KOPT-K1 (cell line): ENCODE measurements at regions not wholly inside any gene's neighbourhood (a gene's known extent, or its start where the extent isn't known, plus 50 kb on each side); places are given as distances from the start of the nearest gene placed in this dataset.

ENCODE experiments used
- H3K27ac ChIP-seq: fragments of 200-600 bp; sonication (generic); 2 replicates; pipeline ENCODE4 v1.5.1; 2016; ENCODE audit warnings: antibody characterized with exemption, mild to moderate bottlenecking, low read depth, low read length; ENCODE audit not compliant: poor library complexity, severe bottlenecking
- H3K36me3 ChIP-seq: fragments of 200-600 bp; sonication (generic); 2 replicates; pipeline ENCODE4 v1.5.1; 2017; ENCODE audit warnings: antibody characterized with exemption, mild to moderate bottlenecking, low read length, moderate library complexity; ENCODE audit not compliant: insufficient read depth
- H3K9me3 ChIP-seq: fragments of 200-600 bp; sonication (generic); 2 replicates; pipeline ENCODE4 v1.5.1; 2017; ENCODE audit warnings: antibody characterized with exemption, low read length, mild to moderate bottlenecking; ENCODE audit not compliant: insufficient read depth, poor library complexity, severe bottlenecking

DNA sequence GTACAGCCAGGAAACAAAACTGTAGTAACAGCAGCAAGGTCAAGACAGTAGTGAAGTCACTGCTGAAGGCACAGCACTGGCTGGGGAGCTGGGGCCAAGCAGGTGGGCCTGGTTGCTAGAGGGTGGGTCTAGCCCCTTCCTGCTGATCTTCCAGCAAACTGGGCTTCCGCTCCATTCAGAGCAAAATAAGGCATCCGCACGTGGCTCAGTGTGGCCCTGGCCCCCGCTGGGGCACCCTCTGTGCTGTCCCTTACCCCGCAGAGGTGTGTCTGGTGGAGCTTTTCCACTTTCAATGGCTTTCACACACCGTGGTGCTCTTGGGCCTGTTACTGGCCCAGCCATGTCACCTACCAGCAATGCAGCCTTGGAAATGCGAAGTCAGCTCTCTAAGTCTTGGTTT is 162.4 kb upstream of the B3GAT1 start:
- H3K9me3 ChIP-seq: no peaks in the 10 kb centered on the region
- H3K36me3 ChIP-seq: no peaks in the 10 kb centered on the region
- H3K27ac ChIP-seq: no peak overlapping the region

DNA sequence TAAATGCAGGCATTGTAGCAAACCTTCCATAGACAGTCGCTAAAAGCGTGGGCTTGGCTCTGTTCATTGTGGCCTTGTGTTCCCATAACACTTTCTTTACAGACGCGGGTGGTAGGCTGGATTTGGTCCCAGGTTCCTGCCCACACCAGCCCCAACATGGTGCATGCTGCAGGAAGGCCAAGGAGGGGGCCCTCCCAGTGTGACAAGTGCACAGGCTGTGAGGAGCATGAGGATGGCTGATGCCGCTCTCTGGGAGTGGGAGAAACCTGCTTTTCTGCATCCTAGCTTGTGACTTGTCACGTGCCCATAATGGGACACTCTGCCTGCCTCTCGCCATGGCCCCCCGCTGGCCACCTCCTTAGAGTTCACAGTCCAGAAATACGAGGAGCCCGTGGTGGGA is 161.8 kb upstream of the B3GAT1 start:
- H3K9me3 ChIP-seq: no peaks in the 10 kb centered on the region
- H3K36me3 ChIP-seq: no peaks in the 10 kb centered on the region
- no peak overlapping the region for H3K27ac ChIP-seq

DNA sequence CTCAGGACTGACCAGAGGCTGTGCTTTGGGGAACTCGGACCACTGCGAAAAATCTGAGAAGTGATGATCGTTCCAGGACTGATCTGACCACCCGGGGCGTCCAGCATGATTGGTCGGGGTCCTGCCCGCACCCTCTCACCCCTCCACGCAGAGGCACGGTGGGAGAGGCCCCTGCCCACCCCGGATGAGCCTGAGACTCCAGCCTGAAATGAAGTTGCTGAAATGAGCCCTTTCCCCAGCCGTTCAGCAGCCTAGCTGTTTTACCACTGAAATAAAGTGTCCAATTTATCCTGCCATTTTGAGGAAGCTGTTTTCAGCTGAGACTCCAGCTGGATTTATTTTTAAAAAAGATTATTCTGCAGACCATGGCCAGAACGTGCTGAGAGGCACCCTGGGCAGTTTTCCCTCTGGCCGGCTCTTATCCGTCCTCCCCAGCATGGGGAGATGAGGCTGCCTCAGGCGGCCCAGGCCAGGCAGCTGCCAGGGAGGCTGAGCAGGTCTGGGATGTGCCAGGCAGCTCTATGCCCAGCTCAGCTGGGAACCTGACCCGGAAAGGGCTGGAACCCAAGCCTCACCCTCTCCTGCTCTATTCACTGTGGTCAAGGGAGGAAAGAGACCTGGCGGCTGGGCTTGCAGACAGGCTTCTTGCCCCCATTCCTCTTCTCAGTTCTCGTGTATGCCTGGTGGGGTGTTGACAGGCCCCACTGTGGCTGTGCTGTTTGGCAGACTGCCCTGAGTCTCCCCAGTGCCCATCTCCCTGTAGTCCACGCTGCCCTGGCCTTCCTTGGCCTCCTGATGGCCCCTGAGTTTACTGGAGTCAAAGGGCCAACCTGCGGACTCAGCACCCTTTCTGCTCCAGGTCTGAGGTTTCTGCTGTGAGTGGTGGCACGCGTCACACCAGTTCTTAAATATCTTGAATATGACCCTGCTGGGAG is 161.0 kb upstream of the B3GAT1 start:
- Histone ChIP-seq H3K9me3 (no peaks in the 10 kb centered on the region), H3K27ac (no peak overlapping the region), H3K36me3 (no peaks in the 10 kb centered on the region)

DNA sequence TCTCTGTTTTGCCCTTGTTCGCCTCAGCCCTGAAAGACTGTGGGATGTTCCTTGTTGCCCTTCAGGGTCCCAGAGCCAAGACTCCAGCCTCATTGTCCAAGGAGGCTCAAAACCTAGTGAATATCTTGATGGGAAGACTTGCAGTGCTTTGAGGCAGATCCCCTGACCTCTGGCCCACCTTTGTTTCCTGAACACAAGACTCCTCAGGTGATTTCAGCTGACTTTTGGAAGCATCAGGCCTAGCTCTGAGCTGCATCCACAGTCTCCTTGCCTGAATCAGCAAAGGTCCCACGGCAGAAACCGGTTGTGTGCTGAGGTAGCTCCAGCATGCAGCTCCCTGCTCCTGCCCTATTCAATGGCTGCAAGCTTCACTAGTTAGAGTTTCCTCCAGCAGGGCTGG is 159.3 kb upstream of the B3GAT1 start:
- Histone ChIP-seq H3K27ac (no peak overlapping the region), H3K36me3 (no peaks in the 10 kb centered on the region), H3K9me3 (no peaks in the 10 kb centered on the region)

DNA sequence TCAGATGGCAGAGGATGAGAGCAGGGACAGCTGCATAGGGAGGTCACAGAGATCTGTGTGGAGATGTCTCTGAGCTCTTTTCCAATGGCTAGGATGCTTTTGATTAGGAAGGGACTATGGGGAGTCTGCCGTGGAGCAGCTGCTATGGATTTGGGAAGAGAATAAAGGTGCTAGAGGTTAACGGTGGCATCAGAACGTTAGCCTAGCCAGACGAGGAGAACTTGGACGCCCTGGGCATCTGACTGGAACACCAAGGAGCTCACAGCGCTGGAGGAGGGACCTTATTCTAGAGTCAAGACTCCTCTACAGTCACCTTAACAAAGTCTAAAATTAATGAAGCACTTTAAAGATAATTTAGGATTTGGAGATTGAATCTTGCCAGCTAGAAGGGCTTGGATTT is 157.2 kb upstream of the B3GAT1 start:
- Histone ChIP-seq H3K36me3 (no peaks in the 10 kb centered on the region), H3K27ac (no peak overlapping the region), H3K9me3 (no peaks in the 10 kb centered on the region)

DNA sequence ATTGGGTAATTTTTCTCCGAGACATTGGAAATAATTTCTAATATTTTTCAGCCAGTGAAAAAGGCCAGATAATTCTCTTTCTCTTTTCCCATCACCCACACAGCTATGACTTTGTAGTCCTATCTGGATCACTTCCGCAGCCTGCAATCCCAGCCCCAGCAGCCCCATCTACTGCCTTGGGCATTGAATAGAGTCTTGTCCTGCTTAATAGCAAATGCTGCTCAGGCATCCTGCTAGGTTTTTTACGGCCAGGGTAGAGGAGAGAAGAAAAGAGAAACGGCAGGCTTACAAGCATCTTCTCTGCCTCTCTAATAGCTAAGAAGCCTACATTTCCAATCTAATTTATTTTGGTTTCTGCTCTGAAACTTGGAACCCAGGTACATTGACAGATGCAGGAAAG is 154.3 kb upstream of the B3GAT1 start:
- no peaks in the 10 kb centered on the region for H3K36me3 ChIP-seq
- H3K27ac ChIP-seq: no peak overlapping the region
- no peaks in the 10 kb centered on the region for H3K9me3 ChIP-seq

DNA sequence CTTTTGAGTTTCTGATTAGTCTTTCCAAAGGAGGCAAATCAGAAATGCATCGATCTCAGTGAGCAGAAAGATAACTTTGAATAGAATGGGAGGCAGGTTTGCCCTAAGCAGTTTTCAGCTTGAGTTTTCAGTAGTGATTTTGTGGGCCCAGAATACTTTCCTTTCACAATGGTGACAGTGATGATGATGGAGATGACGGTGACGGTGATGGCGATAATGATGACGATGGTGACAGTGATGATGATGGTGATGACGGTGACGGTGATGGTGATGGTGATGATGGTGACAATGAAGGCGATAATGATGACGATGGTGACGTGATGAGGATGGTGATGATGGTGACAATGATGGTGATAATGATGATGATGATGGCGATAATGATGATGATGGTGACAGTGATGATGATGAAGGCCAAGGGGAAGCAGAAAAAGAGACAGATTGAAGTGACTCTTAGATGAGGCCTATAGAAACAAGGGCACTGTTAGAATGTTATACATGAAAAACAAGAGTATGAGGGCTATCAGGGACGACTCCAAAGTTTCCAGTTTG is 153.4 kb upstream of the B3GAT1 start:
- Histone ChIP-seq H3K9me3 (no peaks in the 10 kb centered on the region), H3K27ac (no peak overlapping the region), H3K36me3 (no peaks in the 10 kb centered on the region)

DNA sequence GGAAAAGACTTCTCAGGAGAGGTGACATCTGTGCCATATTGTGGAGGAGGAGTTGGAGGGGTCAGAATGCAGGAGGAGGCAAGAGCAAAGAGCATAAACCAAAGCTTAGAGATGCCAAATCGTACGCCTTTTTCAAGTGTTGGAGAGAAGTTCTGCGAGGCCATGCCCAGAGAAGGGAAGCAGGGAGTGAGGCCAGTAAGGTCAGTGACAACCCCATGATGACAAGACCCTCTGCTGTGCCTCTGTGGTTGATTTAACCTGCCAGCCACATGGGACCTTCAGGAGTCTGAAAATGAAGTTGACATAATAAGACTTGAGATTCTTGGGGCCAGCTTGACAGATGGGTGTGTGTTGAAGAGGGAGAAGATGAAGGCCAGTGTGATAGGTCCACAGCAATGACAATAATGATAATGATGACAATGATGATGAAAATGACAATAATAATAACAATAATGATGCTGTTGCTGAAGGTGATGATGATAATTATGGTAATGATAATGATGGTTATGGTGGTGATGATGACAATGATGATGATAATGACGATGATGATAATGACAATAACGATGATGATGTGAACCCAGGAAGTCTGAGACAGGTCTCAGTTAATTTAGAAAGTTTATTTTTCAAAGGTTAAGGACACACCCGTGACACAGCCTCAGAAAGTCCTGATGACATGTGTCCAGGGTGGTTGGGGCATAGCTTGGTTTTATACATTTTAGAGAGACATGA is 152.6 kb upstream of the B3GAT1 start:
- no peaks in the 10 kb centered on the region for H3K36me3 ChIP-seq
- no peak overlapping the region for H3K27ac ChIP-seq
- no peaks in the 10 kb centered on the region for H3K9me3 ChIP-seq

DNA sequence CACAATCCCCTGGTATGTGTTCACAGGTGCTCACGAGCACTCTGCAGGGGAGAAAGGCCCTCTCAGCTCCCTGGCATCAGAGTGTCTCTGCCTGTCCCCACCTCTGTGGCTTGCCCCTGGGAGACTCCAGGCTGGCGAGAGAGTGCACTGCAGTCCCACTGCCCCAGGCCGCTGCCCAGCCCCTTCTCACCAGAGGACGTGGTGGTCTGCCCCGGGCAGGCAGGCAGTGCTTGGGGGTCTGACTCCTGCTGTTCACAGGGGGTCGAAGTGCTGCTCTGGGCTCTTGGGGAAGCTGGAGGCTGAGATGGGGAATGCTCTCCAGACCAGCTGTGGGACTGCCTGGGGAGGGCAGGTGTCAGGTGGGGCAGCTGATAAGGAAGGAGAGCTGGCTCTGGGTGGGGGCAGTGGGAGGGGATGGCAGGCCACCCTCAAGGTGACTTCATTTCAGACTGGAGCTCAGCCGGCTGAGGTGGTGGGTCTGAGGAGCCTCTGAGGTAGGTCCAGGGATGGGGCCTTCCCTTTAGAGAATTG is 151.0 kb upstream of the B3GAT1 start:
- no peaks in the 10 kb centered on the region for H3K36me3 ChIP-seq
- no peaks in the 10 kb centered on the region for H3K9me3 ChIP-seq
- H3K27ac ChIP-seq: no peak overlapping the region

DNA sequence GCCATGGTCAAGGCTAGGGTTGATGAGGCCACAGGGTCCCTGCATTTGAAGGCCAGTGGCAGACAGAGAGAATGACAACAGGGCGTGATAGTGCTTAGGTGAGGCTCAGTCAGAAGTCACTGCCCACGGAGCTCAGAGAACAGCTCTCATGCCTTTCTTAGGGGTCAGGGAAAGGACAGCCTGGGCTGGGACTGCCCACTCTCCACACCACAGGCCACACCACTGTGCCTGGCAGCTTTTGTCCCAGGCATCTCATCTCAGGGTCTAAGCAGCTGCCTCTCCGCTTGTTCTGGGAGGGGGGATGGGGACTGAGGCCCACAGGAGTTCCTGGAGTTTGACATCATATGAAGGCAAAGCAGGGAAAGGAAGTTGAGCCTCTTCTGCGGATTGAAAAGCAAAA is 150.2 kb upstream of the B3GAT1 start:
- no peak overlapping the region for H3K27ac ChIP-seq
- no peaks in the 10 kb centered on the region for H3K9me3 ChIP-seq
- no peaks in the 10 kb centered on the region for H3K36me3 ChIP-seq

DNA sequence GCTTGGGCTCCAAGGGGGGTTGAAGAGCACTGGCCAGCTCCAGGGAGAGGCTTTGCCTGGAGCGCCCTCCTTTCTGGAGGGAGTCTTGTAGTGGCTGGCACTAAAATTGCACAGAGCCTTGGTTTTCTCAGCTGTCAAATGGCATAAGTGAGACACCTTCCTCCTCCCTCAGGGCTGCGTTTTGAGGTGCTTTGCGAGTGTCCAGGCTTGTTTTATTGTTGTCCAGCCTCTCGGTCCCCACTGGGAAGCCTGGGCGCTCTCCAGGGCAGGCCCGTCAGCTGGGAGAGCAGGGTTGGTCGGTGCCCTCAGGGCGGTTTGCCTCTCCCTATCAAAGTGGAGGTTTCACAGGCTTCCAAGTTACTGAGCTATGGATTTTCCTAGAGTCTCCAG is 149.3 kb upstream of the B3GAT1 start:
- no peak overlapping the region for H3K27ac ChIP-seq
- no peaks in the 10 kb centered on the region for H3K9me3 ChIP-seq
- H3K36me3 ChIP-seq: no peaks in the 10 kb centered on the region

DNA sequence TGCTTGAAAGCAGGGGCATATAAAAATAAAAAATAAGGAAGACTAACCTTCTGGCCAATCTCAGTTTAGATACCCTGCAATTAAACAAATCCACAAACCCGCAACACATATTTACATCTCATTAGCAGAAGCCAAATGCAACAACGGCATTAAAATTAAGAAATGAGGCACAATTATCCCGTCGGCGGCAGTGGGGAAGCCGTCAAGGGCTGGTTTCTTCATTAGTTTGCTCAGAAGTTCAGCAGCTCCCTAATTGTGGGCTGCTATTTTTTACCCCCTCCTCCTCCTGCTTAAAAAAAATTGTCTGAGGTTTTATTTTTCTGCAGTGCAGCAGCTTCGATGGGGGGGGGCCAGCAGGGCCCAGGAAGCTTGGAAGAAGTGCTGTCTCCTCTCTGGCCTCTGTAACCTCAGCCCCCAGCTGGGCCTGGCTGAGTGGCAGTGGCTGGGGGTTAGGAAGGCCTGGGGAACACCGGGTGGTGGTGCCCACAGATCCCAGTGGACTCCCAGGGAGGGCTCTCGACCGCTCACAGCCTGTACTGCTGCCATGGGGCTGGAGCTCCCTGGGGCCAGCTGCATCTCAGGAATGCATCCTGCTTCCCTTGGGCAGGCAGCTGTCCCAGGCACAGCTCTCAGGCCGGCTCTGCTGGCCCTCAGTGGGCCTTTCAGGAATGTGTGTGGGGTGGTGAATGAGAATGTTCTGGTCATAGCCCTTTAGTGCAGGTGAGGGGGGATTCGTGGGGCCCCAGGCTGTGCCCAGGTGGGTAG is 148.7 kb upstream of the B3GAT1 start:
- Histone ChIP-seq H3K27ac (peak overlapping the region; percentile 46), H3K9me3 (no peaks in the 10 kb centered on the region)

DNA sequence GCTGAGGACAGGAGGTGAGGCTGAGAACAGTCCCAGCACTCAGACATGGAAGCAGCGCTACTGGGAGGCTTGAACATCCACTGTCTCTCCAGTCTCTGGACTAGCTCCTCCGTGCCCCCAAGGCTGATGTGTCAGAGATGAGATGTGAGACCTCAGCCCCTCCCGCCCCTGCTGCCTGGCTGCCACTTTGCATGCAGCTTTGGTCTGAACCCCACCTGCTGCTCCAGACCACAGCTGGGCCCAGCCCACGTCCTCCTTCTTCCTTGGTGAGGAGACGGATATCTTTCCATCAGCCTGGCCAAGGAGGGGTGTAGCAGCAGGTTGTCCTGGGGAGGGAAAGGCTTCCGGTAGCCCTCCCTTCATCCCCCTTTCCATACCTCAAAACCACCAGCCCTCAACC is 148.0 kb upstream of the B3GAT1 start:
- Histone ChIP-seq H3K36me3 (no peaks in the 10 kb centered on the region), H3K9me3 (no peaks in the 10 kb centered on the region), H3K27ac (peak overlapping the region; percentile 46)

More for the DNA sequence above, 148.7 kb upstream of the B3GAT1 start:
- no peaks in the 10 kb centered on the region for H3K36me3 ChIP-seq

DNA sequence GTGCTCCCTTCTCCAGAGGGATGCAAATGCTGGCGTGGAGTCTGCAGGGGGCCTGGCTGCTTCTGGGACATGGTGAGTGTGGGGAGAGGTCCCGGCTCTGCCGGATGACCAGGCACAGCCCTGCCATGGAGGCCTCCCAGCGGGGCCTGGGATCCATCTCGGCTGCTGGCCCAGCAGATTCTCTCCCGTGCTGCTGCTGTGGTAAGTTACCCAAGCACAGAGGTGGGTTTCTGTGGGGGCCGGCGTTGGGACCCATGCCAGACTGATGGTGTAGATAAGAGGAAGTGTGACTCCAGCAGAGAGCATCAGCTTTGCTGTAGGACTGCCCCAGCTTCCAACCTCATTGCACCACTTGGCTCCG is 147.5 kb upstream of the B3GAT1 start:
- Histone ChIP-seq H3K27ac (peak overlapping the region; percentile 46), H3K9me3 (no peaks in the 10 kb centered on the region), H3K36me3 (no peaks in the 10 kb centered on the region)
